Urothelium cell line (cell line): ENCODE measurements at regions not wholly inside any gene's neighbourhood (a gene's known extent, or its start where the extent isn't known, plus 50 kb on each side); places are given as distances from the start of the nearest gene placed in this dataset.
A peak's percentile ranks its signal among the peaks of the same experiment; 100 is the strongest.

Source experiments
- DNase-seq: peaks from one replicate; pipeline ENCODE4 v3.0.0; 2011; ENCODE audit warnings: low spot score, mixed read lengths
- FAIRE-seq: peaks from 2 replicates; lab custom pipeline; 2011; peaks lifted over from hg19 to GRCh38; lab: Jason Lieb, UNC

- DNase-seq (no peak), FAIRE-seq (no peak)
These were observed 140.0 kb downstream of the CHST1 start for GRCh38 chr11:45525393-45525792.

DNA sequence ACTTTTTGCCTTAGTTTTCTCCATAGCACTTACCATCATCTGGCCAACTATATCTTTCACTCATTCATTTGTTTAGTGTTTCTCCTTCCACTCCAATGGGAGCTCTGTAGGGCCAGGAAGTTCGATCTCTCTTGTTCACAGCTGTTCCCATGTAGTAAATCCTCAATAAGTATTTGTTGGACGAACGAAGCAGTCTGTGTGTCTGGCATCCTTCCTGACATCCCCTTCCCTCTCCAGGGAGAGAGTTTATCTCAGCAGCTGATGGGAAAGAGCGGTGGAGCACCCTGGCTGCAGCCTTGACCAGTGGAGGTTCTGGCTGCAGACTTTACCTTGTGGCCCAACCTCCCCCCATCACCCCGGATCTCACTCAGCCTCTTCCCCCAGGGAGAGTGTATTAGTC lies 141.7 kb downstream of the CHST1 start:
- no peak for FAIRE-seq

GRCh38 chr11:45518833-45519535 lies 146.4 kb downstream of the CHST1 start:
- DNase-seq (no peak), FAIRE-seq (no peak)

More for the DNA sequence above, 141.7 kb downstream of the CHST1 start:
- no peak for DNase-seq

GRCh38 chr11:45518141-45518832 lies 147.1 kb downstream of the CHST1 start:
- DNase-seq (no peak), FAIRE-seq (no peak)

GRCh38 chr11:45517171-45517770 lies 148.2 kb downstream of the CHST1 start:
- peak; percentile 13 for DNase-seq
- no peak for FAIRE-seq

DNA sequence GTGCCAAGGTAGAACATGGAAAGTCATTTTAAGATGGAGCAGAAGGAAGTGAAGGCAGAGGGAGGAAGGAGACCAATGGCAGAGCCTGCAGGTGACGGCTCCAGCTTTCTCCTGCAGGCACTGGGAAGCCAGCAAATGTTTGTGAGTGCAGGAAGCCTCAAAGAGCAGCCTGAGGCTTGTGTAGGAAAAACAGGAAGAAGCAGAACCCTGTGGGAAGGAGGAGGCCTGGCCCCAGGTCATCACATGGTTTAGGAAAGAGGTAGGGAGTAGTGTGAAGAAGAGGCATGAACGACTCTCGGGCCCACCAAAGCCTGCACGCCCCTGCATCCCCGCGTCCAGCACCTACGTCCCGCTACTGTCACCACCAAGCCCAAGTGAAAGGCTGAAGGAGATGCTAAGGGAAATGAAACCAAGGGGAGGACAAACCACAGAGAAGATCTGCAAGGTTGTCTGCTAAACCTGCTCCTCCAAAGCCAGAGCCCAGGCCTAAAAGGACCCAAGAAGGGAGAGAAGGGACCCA lies 151.5 kb downstream of the CHST1 start:
- FAIRE-seq, result no peak

DNA sequence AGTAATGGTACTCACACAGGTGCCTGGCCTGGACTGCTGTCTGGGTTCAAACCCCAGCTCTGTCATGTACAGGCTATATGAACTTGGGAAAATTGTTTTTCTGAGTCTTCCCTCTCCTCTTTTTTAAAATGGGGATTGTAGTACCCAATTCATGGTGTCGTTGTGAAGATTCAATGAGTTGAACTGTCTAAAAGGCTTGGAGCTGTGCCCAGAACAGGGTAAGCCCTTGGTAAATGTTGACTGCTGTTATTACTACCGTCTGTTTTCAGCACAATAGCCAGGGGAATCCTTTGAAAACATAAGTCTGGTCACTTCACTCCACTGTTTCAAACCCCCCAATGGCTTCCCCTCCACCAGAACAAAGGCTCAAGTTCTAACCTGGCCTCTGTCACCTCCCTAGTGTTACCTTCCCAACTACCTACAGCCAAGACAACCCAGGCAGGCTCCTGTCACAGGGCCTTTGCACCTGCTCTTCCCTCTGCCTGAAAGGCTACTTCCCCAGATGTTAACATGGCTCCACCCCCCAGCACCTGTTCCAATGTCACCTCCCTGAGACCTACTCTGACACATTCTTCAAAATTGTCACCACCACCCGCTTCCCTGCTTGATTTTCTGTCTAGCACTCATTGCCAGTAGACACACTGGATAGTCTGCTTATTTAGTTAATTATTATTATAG lies 152.8 kb downstream of the CHST1 start:
- no peak for FAIRE-seq
- no peak for DNase-seq

More for the DNA sequence above, 151.5 kb downstream of the CHST1 start:
- no peak for DNase-seq

DNA sequence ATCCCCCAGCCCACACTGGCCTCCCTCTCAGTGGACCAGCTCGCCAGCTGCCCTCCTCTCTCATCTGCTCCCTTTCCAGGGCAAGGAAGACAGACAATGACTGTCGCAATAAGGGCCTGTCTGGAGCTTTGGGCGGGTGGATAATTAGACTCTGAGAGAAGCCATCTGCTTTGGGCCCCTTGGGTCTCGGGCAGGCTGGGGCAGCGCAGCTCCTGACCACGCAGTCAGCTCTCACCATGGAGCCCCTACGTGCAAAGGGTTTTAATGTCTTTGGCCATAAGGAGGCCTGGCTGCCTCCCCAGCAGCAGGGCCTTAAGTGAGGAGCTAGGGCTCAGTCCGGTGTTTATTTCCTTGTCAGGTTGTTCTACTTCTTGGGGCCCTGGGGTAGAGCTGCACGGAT lies 153.9 kb downstream of the CHST1 start:
- DNase-seq (no peak), FAIRE-seq (no peak)

- FAIRE-seq (no peak), DNase-seq (no peak)
These were observed 157.5 kb downstream of the CHST1 start for GRCh38 chr11:45507916-45508315.

DNA sequence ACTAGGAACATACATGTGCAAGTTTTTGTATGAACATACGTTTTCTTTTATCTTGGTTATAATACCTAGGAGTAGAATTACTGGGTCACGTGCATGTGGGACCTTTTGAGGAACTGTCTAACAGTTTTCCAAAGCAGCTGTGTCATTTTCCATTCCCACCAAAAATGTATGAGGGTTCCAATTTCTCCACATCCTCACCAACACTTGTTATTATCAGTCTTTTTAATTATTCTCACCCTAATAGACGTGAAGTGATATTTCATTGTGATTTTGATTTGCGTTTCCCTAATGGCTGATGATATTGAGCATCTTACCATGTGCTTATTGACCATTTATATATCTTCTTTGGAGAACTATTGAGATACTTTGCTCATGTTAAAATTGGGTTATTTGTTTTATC lies 162.1 kb downstream of the CHST1 start:
- FAIRE-seq, result no peak

GRCh38 chr11:45502226-45502545 lies 163.2 kb downstream of the CHST1 start:
- FAIRE-seq, result no peak
- no peak for DNase-seq

More for the DNA sequence above, 162.1 kb downstream of the CHST1 start:
- no peak for DNase-seq

- no peak for FAIRE-seq
These were observed 163.8 kb downstream of the CHST1 start for GRCh38 chr11:45501392-45502225.

DNA sequence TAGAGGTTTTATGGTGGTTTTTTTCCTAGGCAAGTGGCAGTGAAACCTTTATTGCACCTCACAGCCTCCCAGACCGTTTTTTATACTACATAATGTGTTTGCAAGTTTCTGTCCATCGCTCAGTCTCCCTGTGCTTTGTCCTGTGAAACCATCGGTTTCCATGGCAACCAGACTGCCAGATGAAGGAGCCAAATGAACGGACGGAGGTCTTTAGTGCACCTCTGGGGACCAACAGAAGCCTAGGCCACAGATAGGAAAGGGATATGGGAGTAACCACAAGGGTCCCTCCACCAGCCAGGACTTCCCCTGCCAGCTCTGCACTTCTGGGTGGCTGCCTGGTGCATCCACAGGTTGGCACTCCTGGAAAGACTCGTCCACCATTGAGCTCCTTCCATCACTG lies 165.0 kb downstream of the CHST1 start:
- DNase-seq, result no peak
- no peak for FAIRE-seq

More at GRCh38 chr11:45501392-45502225, 163.8 kb downstream of the CHST1 start:
- DNase-seq, result no peak

DNA sequence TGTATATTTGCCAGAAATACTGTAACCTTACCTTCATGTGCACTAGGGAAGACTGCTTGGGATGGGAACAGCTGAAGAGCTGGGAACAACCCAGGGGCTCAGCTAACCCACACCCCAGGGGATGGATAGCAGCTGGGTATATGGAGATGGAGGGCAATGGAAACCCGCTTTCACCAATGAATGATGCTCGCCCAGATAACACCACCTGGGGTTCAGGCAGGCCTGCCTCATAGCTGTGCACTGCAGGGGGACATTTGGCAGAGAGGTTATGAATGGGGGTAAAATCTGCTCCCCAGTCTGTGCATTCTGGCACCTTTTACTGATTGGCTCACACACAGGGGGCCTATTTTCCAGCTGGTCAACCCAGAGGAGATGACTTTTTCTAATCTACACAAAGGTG lies 170.7 kb downstream of the CHST1 start:
- DNase-seq (no peak), FAIRE-seq (no peak)

- DNase-seq, result no peak
- no peak for FAIRE-seq
These were observed 176.0 kb downstream of the CHST1 start for GRCh38 chr11:45489281-45489905.

DNA sequence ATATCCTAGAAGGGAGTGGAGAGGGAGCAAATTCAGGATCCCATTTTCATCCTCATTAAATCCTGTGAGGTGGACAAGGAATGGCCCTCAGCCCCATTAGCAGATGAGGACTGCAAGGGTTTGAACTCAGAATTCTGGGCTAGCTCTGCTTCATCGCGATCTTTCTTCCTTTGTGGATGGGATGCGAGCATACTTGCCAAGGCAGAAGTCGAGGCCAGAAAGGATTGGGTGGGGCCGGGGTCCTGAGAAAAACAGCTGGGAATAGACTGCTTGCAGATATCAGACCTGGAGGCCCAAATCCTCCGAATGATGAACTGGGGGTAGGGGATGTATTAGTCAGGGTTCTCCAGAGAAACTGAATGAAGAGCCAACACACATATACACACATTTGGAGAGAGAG lies 179.0 kb downstream of the CHST1 start:
- DNase-seq, result no peak
- FAIRE-seq, result no peak

- FAIRE-seq, result no peak
- peak; percentile 25 for DNase-seq
These were observed 180.2 kb downstream of the CHST1 start for GRCh38 chr11:45485070-45485707.

DNA sequence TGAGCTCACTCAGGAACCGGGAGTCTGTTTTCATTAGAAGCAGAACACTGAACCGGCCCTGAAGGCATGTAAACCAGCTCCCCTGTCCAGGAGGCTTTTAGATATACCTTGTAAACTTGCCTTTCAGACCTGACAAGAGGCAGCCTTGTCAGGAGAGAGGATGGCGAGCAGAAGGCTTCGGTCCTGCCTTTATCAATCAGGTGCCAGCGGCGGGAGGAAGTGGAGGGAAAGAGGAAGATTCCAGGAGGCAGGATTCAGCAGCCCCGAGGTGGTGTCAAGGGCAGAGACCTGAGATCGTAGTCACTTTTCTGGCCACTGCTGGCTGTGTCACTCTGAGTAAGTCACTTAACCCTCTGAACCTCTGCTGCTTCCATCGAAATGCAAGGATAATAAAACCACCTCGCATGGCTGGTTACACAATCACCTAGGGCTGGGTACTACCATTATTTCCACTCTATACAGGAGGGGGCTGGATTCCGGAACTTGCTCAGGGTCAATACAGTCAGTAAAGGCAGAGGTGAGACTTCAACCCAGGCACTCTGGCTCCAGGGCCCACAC lies 181.0 kb downstream of the CHST1 start:
- DNase-seq (no peak), FAIRE-seq (no peak)

- FAIRE-seq (no peak), DNase-seq (no peak)
These were observed 182.0 kb downstream of the CHST1 start for GRCh38 chr11:45483416-45483815.
